Testis (tissue), 2 donors: ENCODE measurements at regions not wholly inside any gene's neighbourhood (a gene's known extent, or its start where the extent isn't known, plus 50 kb on each side); places are given as distances from the start of the nearest gene placed in this dataset.

Experiments
- CTCF ChIP-seq, 3 experiments: fragments of 450-650 bp in 2 of 3; fragments of 200-600 bp in 1 of 3; sonication (generic) in 1 of 3; IDR thresholded peaks; one replicate each; pipeline ENCODE4 v1.5.1; 2016 to 2019; ENCODE audit warnings: antibody characterized with exemption in 3 of 3, mild to moderate bottlenecking in 2 of 3, moderate library complexity in 1 of 3
- POLR2A ChIP-seq: fragments of 450-650 bp; IDR thresholded peaks from one replicate; pipeline ENCODE4 v1.6.1; 2017; ENCODE audit warnings: antibody characterized with exemption, mild to moderate bottlenecking, moderate library complexity

GRCh38 chr11:24312464-24313238, 184.2 kb upstream of the LUZP2 start:
- TF ChIP-seq CTCF (IDR thresholded peaks at IDR 0.05) (no peak), POLR2A (no peak)
